ENCODE measurements at regions not wholly inside any gene's neighbourhood (a gene's known extent, or its start where the extent isn't known, plus 50 kb on each side); places are given as distances from the start of the nearest gene placed in this dataset.

DNA sequence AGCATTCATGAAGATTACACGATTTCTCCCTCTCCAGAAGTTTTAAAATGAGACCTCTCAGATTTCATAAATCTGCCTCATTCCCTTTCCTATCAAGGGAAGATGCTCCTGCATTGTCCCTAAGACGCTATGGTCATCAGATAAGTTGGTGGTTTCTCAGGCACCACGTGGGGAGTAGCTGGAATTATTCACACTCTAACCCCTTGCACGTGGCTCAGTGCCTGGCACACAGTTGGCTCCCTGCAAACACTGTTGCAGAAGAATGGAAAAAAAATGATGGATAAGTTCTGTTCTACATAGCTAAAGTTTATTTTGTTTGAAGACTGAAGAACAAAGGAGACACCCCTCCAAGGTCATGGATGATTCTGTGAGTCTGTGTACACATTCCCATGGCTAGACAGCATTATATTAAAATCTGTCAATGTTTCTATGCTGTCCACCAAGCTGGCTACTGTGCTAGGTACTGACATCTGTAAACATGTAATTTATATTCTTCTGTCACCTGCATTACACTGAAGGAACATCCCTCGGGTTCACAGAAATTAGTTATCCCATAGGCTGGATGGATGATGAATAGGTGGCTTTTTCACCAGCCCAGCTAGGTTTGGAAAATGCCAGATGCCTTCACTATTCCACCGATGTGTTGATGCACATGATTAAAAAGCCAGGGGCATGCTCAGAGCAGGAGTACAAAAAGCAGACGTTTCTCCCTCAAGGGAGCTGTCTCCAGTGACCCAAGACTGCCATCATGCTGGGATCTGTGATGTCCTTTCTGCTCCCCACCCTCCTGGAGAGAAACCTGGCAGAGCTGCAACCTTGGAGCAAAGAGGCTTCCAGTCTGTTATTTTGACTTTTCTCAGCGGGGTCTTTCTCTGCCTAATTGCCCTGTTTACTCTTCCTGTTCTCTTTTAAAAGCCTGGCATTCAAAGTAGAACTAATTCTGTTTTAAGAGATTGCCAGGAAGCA is 610.5 kb downstream of the UTRN start:
- Mint-ChIP-seq H3K27me3 (no peaks in the 10 kb centered on the region), H3K4me1 (ENCODE audit: low read depth) (peaks cover 5% of the 10 kb centered on the region), H3K4me3 (no peak overlapping the region), H3K9me3 (no peaks in the 10 kb centered on the region), H3K27ac (no peak overlapping the region), H3K36me3 (ENCODE audit: low read depth) (no peaks in the 10 kb centered on the region)
- TF ChIP-seq, protein P1, sequence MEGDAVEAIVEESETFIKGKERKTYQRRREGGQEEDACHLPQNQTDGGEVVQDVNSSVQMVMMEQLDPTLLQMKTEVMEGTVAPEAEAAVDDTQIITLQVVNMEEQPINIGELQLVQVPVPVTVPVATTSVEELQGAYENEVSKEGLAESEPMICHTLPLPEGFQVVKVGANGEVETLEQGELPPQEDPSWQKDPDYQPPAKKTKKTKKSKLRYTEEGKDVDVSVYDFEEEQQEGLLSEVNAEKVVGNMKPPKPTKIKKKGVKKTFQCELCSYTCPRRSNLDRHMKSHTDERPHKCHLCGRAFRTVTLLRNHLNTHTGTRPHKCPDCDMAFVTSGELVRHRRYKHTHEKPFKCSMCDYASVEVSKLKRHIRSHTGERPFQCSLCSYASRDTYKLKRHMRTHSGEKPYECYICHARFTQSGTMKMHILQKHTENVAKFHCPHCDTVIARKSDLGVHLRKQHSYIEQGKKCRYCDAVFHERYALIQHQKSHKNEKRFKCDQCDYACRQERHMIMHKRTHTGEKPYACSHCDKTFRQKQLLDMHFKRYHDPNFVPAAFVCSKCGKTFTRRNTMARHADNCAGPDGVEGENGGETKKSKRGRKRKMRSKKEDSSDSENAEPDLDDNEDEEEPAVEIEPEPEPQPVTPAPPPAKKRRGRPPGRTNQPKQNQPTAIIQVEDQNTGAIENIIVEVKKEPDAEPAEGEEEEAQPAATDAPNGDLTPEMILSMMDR (IDR thresholded peaks at IDR 0.05), result no peak
- ATAC-seq (no peak), DNase-seq (no peak)
- CTCF ChIA-PET, result no interaction called here
- POLR2A ChIA-PET, result no interaction called here
- intact Hi-C loops (cut with micrococcal nuclease), result no loop called here

DNA sequence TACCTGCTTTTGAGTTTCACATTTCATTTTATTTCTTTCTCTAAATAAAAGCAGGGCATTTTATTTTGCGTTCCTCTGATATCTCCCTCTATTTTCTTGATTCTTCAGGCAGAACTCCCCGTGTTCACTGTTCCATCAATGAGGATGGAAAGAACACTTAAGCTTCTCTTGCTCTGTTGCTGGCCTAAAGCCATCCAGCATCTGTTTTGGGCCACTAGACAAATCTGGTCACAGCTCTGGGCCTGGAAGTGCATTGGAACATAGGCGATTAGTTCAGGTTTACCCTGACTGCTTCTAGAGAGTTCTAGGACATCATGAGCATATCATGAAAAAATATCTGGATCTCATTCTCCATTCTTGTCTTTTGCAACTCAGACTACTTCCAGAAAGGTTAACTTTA is 611.2 kb downstream of the UTRN start:
- CTCF ChIA-PET, result no interaction called here
- DNase-seq (no peak), ATAC-seq (no peak)
- Mint-ChIP-seq H3K27me3 (no peaks in the 10 kb centered on the region), H3K9me3 (no peaks in the 10 kb centered on the region), H3K27ac (no peak overlapping the region), H3K4me1 (ENCODE audit: low read depth) (peaks cover 5% of the 10 kb centered on the region), H3K4me3 (no peak overlapping the region), H3K36me3 (ENCODE audit: low read depth) (no peaks in the 10 kb centered on the region)
- intact Hi-C loops (cut with micrococcal nuclease), result no loop called here
- POLR2A ChIA-PET, result no interaction called here
- TF ChIP-seq, protein P1 (IDR thresholded peaks at IDR 0.05), result no peak

- no peak for DNase-seq
- H3K27me3 Mint-ChIP-seq, result peaks cover under 1% of the 10 kb centered on the region
- POLR2A ChIA-PET, result no interaction called here
- no peak for ATAC-seq
- H3K27ac Mint-ChIP-seq, result no peak overlapping the region
- peaks cover 5% of the 10 kb centered on the region for H3K4me1 Mint-ChIP-seq (ENCODE audit: low read depth)
- no peaks in the 10 kb centered on the region for H3K36me3 Mint-ChIP-seq (ENCODE audit: low read depth)
- H3K4me3 Mint-ChIP-seq, result no peak overlapping the region
- intact Hi-C loops (cut with micrococcal nuclease), result no loop called here
- TF ChIP-seq, protein P1 (IDR thresholded peaks at IDR 0.05), result no peak
- CTCF ChIA-PET, result no interaction called here
- no peaks in the 10 kb centered on the region for H3K9me3 Mint-ChIP-seq
These were observed 611.7 kb downstream of the UTRN start for GRCh38 chr6:144896871-144897270.

- TF ChIP-seq, protein P1 (IDR thresholded peaks at IDR 0.05), result no peak
- Mint-ChIP-seq H3K4me3 (no peak overlapping the region), H3K27me3 (peaks cover 2% of the 10 kb centered on the region), H3K27ac (no peak overlapping the region), H3K9me3 (no peaks in the 10 kb centered on the region), H3K4me1 (ENCODE audit: low read depth) (peaks cover 5% of the 10 kb centered on the region), H3K36me3 (ENCODE audit: low read depth) (no peaks in the 10 kb centered on the region)
- DNase-seq (no peak), ATAC-seq (no peak)
- CTCF ChIA-PET, result no interaction called here
- POLR2A ChIA-PET, result no interaction called here
- intact Hi-C loops (cut with micrococcal nuclease), result no loop called here
These were observed 612.3 kb downstream of the UTRN start for GRCh38 chr6:144897441-144897921.

GRCh38 chr6:144898052-144898689 is 613.0 kb downstream of the UTRN start:
- H3K27me3 Mint-ChIP-seq, result peaks cover 4% of the 10 kb centered on the region
- intact Hi-C loops (cut with micrococcal nuclease), result no loop called here
- H3K27ac Mint-ChIP-seq, result no peak overlapping the region
- peak; percentile 14 for DNase-seq
- no peak overlapping the region for H3K4me3 Mint-ChIP-seq
- H3K36me3 Mint-ChIP-seq (ENCODE audit: low read depth), result peaks cover 2% of the 10 kb centered on the region
- TF ChIP-seq, protein P1 (IDR thresholded peaks at IDR 0.05), result no peak
- ChIA-PET CTCF (no interaction called here), POLR2A (no interaction called here)
- H3K4me1 Mint-ChIP-seq (ENCODE audit: low read depth), result peaks cover 5% of the 10 kb centered on the region
- ATAC-seq, result peak; percentile 37
- peaks cover 5% of the 10 kb centered on the region for H3K9me3 Mint-ChIP-seq
